Cortex of kidney (tissue), 1 donor: ENCODE measurements at regions not wholly inside any gene's neighbourhood (a gene's known extent, or its start where the extent isn't known, plus 50 kb on each side); places are given as distances from the start of the nearest gene placed in this dataset.

ENCODE experiments used
- DNase-seq: peaks from one replicate; lab custom pipeline; 2025; lab: John Stamatoyannopoulos, UW

DNA sequence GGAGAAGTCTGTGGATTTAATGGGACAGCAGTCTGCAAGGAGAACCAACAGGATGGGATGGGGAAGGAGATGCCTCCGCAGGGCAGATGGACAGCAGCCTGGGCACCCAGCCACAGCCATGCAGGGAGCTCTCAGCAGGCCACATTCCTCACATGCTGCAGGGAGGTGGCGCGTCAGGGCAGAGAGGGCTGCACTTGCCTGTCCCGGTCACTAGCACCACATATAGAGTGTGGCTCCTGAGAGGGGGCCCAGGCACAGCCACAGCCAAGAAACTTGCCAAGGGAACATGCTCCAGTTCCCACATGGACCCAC is 86.8 kb upstream of the ZMIZ1 start:
- DNase-seq = no peak

DNA sequence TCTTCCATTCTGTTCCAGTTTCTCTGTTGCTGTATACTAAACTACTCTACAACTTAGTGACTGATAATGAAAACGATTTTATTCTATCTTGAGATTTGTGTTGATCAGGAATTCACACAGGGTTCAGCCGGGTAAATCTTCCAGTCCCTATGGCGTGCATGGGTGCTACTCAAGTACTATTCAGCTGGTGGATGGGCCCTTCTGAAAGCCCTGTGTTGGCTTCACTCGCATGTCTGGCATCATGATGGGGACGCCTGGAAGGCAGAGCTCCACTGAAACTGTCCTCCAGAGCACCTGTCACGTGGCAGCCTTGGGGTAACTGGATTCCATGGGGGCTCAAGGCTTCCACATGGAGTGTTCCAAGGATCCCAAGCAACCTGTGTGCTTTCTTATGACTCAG is 86.0 kb upstream of the ZMIZ1 start:
- no peak for DNase-seq

DNA sequence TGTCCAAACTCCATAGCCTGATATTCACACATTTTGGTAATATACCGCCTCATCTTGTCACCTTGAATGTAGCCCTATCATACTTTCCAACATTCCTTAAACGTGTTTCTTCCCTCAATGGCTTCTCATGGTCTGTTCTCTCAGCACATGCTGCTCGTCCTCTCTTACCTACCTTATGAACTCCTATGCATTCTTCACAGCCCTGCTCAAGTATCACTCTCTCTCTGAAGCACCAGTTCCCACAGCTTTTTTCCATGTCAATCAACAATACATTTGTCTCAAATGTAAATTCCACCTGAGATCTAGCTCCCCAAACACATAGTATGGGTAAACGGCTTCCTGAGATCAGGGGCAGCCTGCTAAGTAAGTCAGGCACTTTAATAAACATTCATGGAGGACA is 85.2 kb upstream of the ZMIZ1 start:
- DNase-seq = no peak

DNA sequence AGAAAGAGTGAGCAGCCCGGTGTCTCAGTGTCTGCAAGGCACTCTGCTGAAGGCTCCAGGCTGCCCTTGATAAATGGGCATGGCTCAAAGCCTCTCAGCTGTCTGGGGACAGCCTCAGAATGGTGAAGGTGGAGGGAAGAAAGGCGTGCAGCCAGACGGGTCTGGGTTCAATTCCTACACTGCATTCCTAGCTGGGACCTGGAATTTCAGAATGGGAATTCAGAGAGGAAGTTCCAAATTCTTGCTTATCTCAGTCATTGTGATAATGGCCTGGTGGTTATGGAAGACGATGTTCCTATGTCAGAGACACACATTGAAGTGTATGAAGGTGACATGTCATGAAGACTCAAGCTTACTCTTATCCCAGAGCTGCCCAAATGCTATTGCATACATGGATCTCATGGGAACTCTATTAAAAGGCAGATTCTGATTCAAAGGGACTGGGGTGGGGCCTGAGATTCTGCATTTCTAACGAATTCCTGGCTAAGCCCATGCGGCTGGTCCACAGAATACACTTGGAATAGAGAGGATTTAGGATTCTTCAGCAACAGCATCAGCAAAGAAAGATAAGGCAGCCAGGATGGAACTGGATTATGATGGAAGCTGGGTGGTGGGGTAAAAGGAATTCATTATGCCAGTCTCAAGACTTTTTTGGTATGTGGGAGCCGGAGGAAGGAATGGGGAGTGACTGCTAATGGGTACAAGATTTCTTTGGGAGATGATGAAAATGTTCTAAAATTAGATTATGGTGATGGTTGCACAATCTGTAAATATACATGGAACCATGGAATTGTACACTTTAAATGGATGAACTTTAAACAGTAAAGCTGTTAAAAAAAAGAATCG is 82.6 kb upstream of the ZMIZ1 start:
- no peak for DNase-seq

DNA sequence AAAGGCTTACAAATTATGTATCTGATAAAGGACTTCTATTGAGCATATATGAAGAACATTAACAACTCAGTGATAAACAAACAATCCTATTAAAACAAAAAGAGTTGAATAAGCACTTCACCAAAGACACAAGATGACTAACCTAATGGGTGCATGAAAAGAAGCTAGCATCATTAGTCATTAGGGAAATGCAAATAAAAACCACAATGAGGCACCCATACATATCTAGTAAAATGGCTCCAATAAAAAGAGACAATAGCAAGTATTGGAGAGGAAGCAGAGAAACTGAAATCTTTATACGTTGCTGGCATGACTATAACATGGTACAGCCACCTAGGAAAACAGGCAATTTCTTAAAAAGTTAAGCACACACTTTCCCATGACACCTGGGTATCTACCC is 77.6 kb upstream of the ZMIZ1 start:
- DNase-seq = no peak

DNA sequence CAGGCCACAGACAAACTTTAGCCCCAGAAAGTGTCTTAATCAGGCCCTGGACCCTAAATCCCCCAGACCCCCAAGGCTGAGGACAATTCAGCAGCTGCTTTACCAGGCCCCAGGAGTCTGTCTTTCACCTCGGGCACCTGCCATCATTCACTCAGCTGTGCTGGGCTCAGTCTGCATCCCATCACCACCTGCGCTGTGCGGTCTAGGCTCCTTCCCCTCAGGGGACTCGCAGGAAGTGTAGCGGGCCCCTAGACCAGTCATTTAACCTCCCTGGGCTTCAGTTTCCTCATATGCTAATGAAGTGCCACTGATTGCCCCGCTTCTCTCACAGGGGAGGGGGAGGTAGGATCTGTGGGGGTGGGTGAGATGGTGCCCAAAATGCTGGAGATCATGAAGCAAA is 76.4 kb upstream of the ZMIZ1 start:
- no peak for DNase-seq

DNA sequence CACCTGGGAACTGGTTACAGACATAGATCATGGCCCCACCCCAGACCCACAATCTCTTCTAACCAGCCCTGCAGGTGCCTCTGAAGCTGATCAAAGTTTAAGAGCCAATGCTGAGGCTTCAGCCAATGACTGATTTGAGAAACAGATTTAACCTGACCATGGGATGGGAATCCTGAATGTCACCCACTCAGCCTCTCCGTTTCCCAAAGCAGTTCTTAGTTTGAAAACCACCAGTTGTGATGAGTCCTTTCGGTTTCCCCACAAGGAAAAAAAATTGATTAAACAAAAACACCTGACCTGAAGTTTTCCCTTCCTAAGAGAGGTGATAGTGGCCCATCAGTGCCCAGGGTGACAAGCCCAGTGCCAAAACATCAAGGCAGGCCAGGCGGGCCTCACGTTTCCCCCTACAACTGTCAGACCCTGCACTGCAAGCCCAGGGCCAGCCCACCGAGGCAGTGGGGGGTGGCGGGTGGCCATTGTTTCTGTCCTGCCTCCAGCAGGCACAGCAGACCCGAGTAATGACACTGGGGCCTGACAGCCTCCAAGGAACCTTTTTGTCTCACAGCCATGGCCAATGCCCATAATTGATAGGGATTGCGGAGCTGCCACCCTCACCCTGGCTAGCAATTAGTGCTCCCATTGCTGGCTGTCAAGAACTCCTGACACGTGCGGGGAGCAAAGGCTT is 75.4 kb upstream of the ZMIZ1 start:
- no peak for DNase-seq

DNA sequence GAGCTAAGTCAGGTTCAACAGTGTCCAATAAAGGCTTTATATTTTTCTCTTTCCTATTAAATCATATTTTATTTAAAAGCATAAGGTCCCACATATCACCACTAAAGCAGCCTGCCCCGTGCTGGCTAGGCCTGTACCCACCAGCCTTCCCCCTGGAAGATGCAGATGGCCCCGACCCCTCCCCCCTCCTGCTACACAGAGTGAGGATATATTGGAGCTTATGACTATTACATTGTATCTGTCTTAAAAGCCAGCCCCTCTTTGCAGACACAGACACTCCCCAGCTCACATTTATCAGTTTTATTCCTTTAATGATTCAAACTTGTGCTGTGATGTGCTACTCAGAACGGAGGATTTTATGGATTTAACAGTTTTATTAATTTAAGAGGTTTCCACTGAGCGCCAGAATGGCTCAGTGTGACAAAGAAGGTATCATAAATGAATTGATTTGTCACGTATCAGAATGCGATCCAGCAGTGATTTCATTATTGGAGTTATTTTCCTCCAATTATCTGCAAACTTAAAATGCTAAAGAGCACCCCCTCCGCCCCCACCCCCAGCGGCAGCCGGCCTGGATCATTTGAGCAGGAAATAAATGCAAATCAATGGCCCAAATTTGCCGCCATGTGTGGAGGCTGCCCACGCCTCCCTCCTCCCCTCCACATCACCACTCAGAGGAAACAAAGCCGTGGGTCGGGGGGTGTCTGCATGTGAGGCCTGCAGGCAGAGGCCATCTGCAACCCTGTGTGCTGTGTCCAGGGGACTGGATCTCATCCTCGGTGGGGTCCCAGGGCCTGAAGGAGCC is 72.6 kb upstream of the ZMIZ1 start:
- DNase-seq = no peak

DNA sequence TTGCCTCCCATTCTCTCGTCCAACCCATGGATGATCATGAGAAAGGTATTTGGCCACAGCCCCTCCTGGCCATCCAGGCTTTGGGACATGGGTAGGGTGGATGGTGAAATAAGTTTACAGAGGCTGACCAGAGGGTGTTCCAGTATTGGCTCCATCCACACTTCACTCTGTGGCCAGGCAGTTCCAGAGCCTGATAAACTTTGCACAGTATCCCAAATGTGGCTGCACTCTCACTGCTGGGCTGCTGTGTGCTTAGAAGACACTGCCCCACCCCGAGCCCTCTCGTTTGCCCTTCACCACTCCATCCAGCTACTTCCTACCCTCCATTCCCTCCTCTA is 72.0 kb upstream of the ZMIZ1 start:
- DNase-seq = no peak

DNA sequence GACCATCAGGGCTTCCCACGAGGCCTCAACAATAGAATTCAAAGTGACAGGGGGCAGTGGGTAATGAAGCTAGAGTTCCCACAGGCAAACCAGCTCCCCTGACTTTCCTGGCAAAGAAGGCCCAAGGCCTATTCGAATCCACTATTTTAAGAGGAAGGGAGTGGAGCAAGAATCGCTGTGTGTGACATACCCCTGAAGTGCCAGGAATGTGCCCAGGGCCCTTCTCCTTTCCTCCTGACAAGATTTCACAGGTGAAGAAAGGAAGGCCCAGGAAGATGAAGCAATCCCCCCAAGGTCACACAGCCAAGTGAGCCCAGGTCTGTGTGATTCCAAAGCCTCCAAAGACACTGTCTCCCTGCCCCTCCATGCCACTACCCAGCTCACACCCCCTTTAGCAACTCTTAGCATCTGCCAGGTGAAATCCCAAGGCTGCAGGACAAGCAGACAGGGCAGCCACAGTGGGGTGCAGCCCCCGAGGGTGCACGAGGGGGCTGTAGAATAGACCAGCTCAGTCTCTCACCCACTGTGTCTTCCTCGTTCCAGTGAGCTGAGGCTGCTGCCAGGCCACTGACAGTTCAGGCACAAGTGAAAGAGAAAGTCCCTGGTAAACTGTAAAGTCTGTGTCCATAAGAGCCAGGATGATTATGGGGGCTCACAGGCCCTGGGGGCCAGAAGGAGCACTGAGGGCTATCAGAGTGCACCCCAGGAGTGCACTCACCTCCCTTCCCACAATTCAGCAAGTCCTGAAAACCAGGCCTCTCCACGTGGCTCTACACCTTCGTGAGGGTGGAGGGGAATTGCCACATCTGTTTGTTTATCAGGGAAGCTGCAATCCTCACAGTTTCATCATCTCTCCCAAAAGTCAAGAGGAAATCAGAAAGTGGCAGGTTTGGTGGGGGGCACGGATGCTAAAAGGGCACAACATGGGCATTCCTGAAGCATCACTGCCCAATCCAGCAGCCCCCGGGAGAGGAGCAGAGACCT is 70.8 kb upstream of the ZMIZ1 start:
- DNase-seq = no peak

DNA sequence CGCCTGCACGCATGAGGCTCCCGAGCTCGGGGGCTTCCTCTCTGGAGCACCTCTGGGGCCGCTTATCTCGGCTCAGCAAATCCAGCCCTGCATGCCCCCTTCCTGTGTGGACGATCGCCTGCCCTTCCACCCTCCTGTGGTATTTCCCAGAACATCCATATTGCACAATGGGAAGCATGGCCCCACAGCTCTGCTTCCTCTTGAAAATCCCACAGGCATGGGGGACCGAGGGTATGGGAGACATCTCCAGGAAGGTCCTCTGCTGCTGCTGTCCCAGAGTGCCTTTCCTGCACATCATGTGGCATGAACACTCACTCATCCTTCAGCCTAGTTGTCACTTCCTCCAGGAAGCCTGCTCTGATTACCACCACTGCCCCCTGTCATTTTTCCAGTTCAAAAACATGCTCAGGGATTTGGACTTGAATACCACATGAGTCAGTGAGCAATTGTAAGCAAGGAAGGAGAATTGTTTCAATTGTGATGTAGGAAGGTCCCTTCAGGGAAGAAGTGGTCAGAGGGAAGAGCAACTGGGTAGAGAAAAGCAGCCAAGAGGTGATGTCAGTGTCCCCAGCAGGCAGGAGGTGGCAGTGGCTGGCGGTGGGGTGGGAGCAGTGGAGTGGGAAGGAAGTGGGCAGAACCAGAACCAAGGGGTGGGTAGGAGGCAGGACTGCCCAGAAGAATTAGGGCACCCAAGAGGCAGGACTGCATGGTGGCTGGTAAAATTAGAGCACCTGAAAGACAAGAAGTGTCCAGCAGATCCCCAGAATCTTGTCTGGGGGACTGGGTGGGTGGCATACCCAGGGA is 67.5 kb upstream of the ZMIZ1 start:
- no peak for DNase-seq

DNA sequence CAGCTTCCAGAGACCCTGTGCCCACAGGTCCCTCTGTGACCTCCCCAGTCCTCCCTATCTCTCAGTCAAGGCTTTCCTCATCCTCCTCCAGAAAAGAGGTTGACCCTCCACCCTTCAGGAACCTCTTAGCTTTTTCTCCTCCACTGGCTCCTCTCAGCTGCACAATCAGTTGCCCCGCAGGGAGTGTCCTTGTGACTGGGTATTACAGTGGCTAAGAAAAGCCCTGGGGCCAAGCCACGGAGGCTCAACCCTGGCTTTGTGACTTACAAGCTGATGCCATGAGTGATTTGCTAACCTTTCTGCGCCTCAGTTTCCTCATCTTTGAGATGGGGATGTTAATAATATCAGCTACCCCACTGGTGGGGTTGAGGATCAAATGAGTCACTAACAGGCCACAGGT is 66.4 kb upstream of the ZMIZ1 start:
- DNase-seq = no peak

DNA sequence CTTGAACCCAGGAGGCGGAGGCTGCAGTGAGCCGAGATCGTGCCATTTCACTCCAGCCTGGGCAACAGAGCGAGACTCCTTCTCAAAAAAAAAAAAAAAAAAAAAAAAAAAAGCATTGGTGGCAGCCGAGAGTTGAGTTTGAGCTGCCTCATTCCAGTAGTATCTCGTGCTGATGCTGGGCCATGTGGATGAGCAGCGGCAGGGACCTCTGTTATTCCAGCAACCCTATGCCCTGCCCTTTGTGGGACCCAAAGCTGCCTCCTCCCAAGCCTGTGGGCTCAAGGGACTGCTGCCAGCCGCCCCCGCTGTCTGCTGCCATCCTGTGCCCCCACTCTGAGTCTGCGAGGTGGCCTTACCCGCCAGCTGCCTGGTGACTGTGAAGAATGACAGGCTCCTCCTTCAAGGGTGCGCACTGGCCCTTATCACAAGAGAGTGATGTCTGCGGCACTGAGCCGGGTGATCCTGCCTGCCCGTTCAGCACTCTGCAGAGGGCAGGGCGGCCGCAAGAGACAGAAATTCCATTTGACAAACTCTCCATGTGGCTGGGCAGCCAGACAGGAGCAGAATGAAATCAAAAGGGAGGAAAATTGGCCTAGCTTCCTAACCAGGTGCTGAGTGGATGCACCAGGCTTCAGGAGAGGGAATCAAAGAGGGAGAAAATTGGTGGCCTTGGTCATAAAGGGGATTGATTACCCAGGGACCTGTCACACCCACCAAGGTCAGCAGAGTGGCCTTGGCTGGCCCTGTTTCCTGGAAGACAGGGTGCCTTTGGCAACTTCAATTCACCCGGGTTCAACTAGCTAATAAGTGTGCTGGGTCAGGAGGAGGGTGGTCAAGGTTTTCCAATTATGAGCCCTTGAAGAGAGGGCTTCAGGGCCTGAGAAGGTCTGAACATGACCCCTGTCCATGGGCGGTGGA is 65.3 kb upstream of the ZMIZ1 start:
- DNase-seq = no peak

DNA sequence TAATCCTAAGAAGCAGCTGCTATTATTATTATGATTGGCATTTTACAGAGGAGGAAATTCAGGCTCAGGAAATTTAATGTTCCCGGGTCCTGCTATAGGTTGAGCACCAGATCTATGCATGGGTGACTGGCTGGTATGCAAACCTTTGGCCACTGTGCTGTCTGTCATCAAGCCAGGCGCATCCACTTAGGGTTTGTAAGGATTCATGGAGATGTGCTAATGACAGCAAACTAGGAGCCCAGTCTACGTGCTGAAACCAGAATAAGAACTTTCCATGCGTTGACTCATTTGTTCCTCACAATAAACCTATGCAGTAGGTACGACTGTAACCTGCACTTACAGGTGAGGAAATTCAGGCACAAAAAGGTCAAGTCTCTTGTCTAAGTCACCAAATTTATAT is 64.5 kb upstream of the ZMIZ1 start:
- no peak for DNase-seq

DNA sequence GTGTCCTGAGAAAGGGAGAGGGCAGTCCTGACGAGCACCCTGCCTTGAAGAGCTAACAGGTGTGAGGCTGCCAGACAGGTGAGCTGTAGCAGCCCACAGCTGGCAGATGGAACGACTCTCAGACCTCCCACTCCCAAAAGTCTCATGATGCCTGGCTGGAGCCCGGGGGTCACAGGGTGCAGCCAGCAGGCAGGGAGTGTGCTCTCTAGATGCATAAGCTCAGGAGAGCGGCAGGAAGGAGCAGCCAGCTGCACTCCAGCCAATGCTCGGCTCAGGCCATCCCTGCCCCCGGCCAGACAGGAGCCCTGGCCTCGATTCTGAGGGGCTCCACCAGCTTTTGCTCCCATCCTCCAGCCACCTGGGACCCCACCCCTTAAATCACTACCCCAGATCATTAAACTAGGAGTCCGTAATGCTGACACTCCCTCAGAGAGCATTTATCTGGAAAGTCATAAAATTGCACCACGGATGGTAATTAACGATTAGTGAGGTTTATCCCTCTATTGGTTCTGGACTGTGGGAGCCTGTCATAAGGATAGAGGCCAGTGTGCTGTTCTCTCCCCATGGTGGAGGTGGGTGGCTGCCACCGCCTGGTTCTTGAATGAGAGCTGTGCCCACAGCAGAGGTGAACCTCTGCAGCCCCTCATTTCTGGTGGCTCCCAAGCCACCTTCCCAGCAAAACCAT is 63.5 kb upstream of the ZMIZ1 start:
- DNase-seq = no peak

DNA sequence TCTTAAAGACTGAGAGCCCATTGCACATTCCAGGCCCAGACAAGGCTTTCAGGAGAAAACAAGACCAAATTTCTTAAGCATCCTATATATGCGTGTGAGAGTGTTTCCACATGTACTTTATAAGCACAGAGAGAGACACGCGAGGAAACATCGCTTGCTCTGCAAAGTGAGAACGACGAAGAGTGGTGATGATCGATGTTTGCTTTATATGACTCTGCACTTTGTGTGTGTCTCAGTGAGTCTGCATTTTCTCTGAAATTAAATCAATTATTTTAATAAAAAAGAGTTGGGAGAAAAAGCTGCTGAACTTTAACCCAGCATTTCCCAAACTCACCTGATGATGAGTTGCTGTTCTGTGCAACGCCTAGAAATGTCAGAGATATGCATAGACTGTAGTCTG is 61.7 kb upstream of the ZMIZ1 start:
- no peak for DNase-seq

DNA sequence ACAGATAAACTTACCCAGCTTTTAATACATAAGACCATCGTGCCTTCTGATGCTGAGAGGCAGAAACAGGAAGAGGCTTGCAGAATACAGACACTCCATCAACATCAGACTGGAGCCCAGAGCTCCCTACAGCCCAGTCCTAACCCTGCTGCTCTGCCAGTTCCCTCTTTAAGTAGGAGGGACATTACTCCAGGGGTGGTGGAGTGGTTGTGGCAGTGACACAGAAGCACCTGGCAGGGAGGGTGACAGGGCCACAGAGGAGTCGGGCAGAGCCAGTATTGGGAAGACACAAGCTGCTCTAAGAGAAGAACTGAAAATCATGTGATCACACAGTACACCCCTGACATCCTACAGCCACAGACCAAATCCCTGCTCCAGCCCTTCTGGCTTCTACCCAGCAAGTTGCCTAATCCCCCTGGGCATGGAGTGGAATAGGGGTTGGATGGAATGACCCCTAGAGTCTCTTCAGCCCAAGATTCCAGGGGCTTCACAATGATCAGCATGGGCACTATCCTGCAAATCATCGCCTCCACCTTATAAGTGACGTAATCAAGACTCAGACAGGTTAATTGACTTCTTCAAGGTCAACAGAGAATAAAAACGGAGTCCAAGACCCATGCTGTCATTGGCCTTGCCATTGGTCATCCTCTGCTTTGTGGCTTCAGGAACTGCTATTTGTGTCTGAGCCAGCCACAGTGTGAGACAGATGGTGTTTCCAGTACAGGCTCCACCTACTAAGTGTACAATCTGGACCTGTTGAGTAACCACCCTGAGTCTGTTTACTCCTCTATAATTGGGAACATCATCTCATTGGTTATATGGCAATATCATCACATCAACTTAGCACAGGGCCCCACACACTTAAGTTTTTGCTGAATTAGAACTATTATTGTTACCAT is 61.1 kb upstream of the ZMIZ1 start:
- DNase-seq = no peak

DNA sequence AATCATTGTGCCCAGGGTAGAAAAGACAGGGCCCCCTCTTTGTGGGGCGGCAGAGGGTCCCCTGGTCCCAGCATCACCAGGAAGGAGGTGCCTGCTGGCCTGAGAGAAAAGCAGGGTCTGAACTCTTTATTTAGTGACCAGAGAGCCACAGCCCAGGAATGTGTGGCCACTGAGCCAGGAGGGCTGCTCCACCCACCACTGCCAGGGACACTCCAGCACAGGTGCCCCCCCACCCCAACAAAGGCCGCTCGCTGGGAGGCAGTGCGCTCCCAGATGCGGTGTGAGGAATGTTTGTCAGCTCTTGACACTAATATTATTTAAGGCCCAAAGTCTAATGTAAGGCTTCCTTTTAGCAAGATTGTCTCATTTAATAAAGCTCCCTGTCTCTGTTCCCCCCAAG is 59.6 kb upstream of the ZMIZ1 start:
- no peak for DNase-seq
